ENCODE measurements at regions not wholly inside any gene's neighbourhood (a gene's known extent, or its start where the extent isn't known, plus 50 kb on each side); places are given as distances from the start of the nearest gene placed in this dataset.

- no peaks in the 10 kb centered on the region for H3K36me3 ChIP-seq (ENCODE audit: control insufficient read depth in 2 of 4, insufficient read depth in 4 of 4, low read length in 3 of 4)
- H3K27ac ChIP-seq (ENCODE audit: low read depth, low read length): no peak overlapping the region
- H2BK15ac ChIP-seq (ENCODE audit: low read length): no peak overlapping the region
- H4K8ac ChIP-seq (ENCODE audit: extremely low read depth, insufficient read depth, low read length): no peak overlapping the region
- no peak overlapping the region for H3K56ac ChIP-seq (replicated peaks; ENCODE audit: insufficient read length, low read depth, low read length)
- H3K79me2 ChIP-seq (ENCODE audit: control insufficient read depth in 1 of 2, insufficient read depth in 2 of 2, low read length in 2 of 2): no peaks in the 10 kb centered on the region
- H3K27me3 ChIP-seq (replicated peaks in 1 of 4; ENCODE audit: control insufficient read depth in 3 of 4, extremely low read depth in 1 of 4, insufficient read depth in 3 of 4, low read length in 3 of 4): no peaks in the 10 kb centered on the region
- no peak overlapping the region for H3K14ac ChIP-seq (ENCODE audit: insufficient read length)
- no peak overlapping the region for H3K4me2 ChIP-seq (ENCODE audit: insufficient read depth in 1 of 2, low read depth in 2 of 2, low read length in 2 of 2)
- no peak overlapping the region for H2AK5ac ChIP-seq (ENCODE audit: low read depth, low read length)
- no peak overlapping the region for H2AFZ ChIP-seq (ENCODE audit: low read length)
- DNase-seq (ENCODE audit: low read depth in 1 of 2, low spot score in 2 of 2) (no peak), FAIRE-seq (no peak)
- CTCF ChIA-PET (ENCODE audit: partially characterized antibody): no interaction called here
- no peak overlapping the region for H4K91ac ChIP-seq (replicated peaks; ENCODE audit: insufficient read length, low read length)
- no peak overlapping the region for H3K9ac ChIP-seq (replicated peaks in 1 of 4; ENCODE audit: extremely low read depth in 1 of 4, low read depth in 3 of 4, low read length in 3 of 4)
- H3K23me2 ChIP-seq (ENCODE audit: low read depth, low read length): no peaks in the 10 kb centered on the region
- peaks cover 22 to 23% of the 10 kb centered on the region in 2 experiments for H3K9me3 ChIP-seq (ENCODE audit: insufficient read depth in 2 of 2, low read depth in 1 of 2, low read length in 1 of 2)
- no peak overlapping the region for H2BK5ac ChIP-seq (ENCODE audit: low read depth, low read length)
- H2BK20ac ChIP-seq (ENCODE audit: low read length): no peak overlapping the region
- H3K79me1 ChIP-seq (ENCODE audit: low read depth, low read length): no peaks in the 10 kb centered on the region
- WGBS, 2 experiments (ENCODE audit: extremely low coverage in 1 of 2, insufficient coverage in 1 of 2, insufficient read length in 1 of 2, insufficient replicate concordance in 2 of 2, low coverage in 1 of 2, low lambda C conversion rate in 2 of 2, missing lambda C conversion rate in 1 of 2): 69% methylated on average over 1 of the region's 1 CpG; no CpG with 5 or more reads in 1 of the 2 experiments
- H2BK12ac ChIP-seq (ENCODE audit: low read depth, low read length): no peak overlapping the region
- no peak overlapping the region for H3K4me3 ChIP-seq (ENCODE audit: extremely low read depth in 1 of 4, insufficient read depth in 2 of 4, low read depth in 3 of 4, low read length in 4 of 4)
- no peaks in the 10 kb centered on the region for H4K20me1 ChIP-seq (replicated peaks in 1 of 2; ENCODE audit: control insufficient read depth in 1 of 2, insufficient read depth in 2 of 2, low read length in 2 of 2)
- no peak overlapping the region for H2BK120ac ChIP-seq (replicated peaks; ENCODE audit: low read depth, low read length)
- POLR2A ChIA-PET (ENCODE audit: partially characterized antibody): no interaction called here
- H3K23ac ChIP-seq (ENCODE audit: insufficient read length): no peak overlapping the region
- no peak overlapping the region for H3K4ac ChIP-seq (replicated peaks; ENCODE audit: insufficient read length, low read depth, low read length)
- TF ChIP-seq NANOG (IDR thresholded peaks at IDR 0.05; ENCODE audit: insufficient read depth, low read depth, low read length, poor library complexity, severe bottlenecking): no peak
- TF ChIP-seq SRF (IDR thresholded peaks at IDR 0.05; ENCODE audit: low read depth, low read length): no peak
- TF ChIP-seq POU5F1 (IDR thresholded peaks at IDR 0.05; ENCODE audit: low read depth, low read length): no peak
- TF ChIP-seq SIRT6 (IDR thresholded peaks at IDR 0.05; ENCODE audit: low read length): no peak
- no peak overlapping the region for H4K5ac ChIP-seq (ENCODE audit: insufficient read length, low read depth, low read length)
- no peak overlapping the region for H3K18ac ChIP-seq (ENCODE audit: extremely low read depth, low read length)
- H3K4me1 ChIP-seq (replicated peaks in 1 of 4; ENCODE audit: control insufficient read depth in 3 of 4, insufficient read depth in 4 of 4, low read length in 3 of 4): no peaks in the 10 kb centered on the region
Observed at GRCh38 chr6:25156123-25156522, 123.1 kb upstream of the CARMIL1 start.

Measured in H1 (cell line).